Suppressor macrophage treated with lipopolysaccharide for 1 hour (primary cell): ENCODE measurements at regions not wholly inside any gene's neighbourhood (a gene's known extent, or its start where the extent isn't known, plus 50 kb on each side); places are given as distances from the start of the nearest gene placed in this dataset.
A peak's percentile ranks its signal among the peaks of the same experiment; 100 is the strongest.

Source experiments
- DNase-seq, 3 donors: peaks; one replicate each; pipeline ENCODE4 v3.0.0-alpha.2; 2020 to 2022

GRCh38 chr22:49077586-49077985 lies 750.1 kb downstream of the BRD1 start:
- no peak for DNase-seq

- no peak for DNase-seq
These were observed 750.7 kb downstream of the BRD1 start for GRCh38 chr22:49077036-49077393.

- DNase-seq: no peak
These were observed 751.2 kb downstream of the BRD1 start for GRCh38 chr22:49076300-49077035.

- no peak for DNase-seq
These were observed 752.5 kb downstream of the BRD1 start for GRCh38 chr22:49075150-49075549.

GRCh38 chr22:49073873-49074417 lies 753.7 kb downstream of the BRD1 start:
- no peak for DNase-seq

GRCh38 chr22:49072996-49073645 lies 754.6 kb downstream of the BRD1 start:
- DNase-seq: no peak

GRCh38 chr22:49070501-49070900 lies 757.2 kb downstream of the BRD1 start:
- no peak for DNase-seq

DNA sequence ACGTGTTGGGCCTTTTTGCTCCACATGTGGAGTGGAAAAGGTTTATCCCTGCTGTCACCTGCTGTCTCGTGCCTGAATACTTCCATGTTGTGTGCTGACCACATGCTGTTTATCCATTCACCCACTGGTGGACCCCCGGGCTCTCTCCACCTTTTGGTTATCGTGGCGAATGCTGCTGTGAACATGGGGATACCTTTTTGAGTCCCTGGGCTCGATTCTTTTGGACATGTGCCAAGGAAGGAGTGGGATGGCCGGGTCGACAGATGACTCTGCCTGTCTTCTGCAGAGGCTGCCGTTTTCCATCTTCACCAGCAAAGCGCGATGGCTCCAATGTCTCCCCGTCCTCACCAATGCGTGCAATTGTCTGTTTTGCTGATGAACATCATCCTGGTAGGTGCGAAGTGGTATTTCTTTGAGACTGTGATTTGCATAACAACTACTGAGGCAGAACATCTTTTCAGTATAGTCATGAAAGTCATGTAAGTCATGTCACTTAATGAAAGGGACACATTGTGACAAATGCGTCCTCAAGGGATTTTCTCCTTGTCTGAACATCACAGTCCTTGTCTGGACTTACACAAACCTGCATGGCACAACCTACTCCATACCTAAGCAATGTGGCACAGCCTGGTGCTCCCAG lies 758.7 kb downstream of the BRD1 start:
- no peak for DNase-seq

DNA sequence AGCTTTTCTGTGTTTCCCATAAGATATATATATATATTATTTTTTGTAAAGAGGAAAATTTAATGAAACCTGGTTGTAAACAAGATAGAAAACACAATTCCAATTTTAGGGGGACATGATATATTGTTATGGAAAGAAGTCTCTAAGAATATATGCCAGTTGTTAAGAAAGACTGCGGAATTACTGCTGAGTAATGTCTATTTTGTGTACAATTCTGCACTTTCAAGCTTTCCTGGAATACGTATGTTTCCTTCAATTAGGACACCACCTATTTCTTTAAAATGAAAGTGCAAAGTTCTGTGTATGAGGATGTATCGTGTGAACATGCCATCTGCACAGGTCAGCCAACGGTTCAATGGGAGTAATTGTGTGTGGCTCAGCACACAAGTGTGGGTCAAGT lies 760.2 kb downstream of the BRD1 start:
- no peak for DNase-seq

- no peak for DNase-seq
These were observed 761.1 kb downstream of the BRD1 start for GRCh38 chr22:49066619-49067018.

- no peak for DNase-seq
These were observed 762.8 kb downstream of the BRD1 start for GRCh38 chr22:49064836-49065235.

DNA sequence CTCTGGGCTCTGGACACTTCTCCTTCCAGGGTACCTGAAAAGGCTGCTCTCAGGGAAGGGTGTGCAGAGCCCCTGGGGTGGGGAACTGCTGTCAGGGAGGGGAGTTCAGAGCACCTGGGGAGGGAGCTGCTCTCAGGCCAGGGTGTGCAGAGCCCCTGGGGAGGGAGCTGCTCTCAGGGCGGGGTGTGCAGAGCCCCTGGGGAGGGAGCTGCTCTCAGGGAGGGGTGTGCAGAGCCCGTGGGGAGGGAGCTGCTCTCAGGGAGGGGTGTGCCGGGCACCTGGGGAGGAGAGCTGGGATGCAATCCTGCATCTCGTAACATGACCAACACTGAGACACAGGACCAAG lies 764.2 kb downstream of the BRD1 start:
- no peak for DNase-seq

DNA sequence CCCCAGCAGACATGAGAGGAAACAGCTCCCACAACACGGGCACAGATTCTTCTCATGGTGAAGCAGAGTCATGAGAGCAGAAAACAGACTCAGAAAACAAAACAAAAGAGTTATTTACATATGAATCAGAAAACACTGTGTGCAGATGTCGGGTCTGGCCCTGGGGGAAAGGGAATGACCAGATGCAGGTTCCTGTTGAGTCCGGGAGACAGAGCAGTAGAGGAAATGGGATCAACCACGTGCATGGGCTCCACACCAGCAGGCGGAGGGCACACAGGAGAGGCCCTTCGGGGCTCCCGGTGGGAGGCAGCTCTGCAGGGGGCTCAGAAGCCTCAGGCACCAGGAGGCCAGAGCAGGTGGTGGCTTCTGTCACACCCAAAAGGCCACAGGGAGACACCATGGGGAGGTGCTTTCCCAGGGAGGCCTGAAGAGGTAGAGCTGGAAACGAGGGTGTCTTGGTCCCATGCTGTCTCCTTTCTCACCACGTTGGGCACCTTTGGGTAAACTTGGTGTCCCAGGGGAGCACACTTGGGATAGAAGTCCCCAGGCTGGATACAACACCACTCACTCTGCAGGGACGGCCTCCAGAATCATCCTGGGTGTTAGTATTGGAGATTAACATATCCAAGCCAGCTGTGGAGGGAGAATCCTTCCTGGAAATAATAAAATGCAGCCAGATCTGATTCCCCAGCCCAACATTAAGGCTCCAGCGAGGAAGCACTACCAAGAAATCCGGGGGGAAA lies 764.7 kb downstream of the BRD1 start:
- no peak for DNase-seq

DNA sequence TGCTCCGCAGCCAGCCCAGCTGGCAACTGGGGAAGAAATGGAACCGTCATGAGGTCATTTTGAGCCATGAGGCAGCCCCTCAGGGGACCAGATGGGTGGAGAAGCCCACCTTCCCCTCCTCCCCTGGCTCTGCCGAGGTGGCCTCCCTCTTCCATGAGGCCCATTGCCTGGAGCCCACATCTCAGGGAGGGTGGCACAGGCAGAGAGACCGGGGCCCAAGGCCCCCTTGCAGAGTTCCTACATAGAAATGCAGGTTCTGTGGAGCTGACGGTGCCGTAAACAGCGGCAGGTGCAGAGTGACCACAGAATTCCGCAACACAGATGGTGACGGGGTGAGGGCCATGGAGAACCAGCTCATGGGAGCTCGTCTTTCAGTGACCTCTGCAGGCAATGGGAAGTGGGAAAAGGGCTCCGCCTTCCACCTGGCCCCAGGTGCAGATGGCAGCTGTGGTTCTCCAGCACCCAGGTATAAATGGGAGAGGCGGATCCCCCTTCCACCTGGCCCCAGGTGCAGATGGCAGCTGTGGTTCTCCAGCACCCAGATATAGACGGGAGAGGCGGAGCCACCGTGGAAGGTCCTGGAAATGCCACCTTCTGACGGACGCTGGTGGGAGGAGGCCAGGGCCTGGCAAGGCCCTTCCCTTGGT lies 765.4 kb downstream of the BRD1 start:
- DNase-seq: no peak

DNA sequence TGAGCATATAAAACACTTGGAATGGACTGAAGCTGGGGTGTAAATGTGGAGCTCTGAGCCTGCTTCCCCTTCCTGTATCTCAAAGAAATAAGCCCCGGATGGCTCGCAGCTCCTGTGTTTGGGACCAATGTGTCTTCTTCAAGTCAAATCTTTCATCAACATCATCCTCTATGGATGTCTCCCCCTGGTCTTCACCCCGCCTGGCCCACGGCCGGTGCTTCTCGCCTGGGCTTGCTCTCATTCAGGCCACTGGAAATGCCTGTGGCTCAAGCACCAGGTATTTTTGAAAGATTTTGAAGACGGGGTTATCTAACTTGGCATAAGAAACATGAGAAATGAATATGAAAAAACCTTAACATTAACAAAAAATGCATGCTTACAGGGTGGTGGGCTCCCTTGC lies 769.8 kb downstream of the BRD1 start:
- no peak for DNase-seq

GRCh38 chr22:49056301-49056700 lies 771.4 kb downstream of the BRD1 start:
- no peak for DNase-seq

GRCh38 chr22:49055406-49055805 lies 772.3 kb downstream of the BRD1 start:
- DNase-seq: no peak

DNA sequence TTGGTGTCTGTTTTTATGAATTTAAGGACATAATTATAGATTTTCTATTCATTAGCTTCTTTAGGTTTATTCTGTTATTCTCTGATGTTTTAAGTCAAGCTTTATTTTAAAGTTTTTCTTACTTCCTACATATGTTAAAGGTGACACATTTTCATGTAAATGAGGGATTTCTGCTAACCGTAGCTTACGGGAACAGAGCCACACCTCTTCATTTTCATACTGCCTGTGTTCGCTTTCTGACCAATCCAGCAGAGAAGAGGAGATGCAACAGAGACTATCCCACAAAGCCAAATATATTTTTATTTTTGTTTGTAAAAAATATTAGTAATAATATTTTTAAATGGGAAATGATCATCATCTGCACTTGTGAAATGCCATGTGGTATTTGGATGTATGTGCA lies 774.1 kb downstream of the BRD1 start:
- DNase-seq: no peak

GRCh38 chr22:49052560-49052959 lies 775.1 kb downstream of the BRD1 start:
- no peak for DNase-seq

DNA sequence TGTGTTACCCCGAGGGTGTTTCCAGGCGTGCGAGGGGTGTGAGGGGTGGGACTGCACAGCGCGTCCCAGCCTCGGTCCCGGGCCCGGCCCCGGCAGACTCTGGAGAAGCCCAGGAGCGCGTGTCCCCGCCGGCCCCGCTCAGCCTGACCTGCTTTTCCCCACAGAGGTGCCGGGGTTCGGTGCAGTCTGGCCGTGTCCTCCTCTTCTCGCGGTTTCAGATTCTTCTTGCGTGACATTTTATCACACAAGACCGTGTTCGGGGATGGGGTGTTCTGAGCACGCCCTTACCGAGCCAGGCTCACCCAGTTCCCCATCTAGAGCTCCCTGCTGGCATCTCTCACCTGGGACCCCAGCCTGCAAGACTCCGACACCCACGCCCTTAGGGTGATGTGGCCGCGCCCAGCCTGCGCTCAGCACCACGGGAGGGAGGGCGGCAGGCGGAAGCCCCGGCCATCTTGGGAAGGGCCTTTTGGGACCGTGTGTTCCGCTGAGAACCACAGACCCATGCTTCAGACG lies 775.6 kb downstream of the BRD1 start:
- peak; percentile 21 to 35 (median 22) for DNase-seq

DNA sequence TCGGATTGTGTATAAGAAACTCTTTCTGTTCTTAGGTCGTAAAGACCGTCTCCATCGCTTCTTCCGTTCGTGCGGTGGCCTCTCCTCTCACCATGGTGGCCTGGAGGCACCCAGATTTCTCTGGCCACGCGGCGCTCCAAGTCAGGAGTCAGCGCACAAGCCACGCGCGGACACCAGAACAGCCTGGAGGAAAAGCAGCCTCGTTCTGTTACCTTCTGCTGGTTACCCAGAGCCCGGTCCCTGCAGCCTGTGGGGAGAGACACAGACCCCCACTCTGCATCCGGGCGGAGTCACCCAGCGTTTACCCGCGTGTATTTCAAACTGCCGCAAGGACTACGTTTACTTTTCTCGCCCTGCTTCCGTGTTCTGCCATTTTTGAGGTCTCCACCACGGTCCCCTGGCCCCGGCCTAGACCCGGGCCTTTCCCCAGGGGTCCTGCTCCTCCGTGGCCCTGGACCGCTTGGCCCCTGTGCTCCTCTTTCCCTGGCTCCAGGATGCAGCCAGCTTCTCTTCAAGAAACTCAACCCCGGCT lies 776.1 kb downstream of the BRD1 start:
- DNase-seq: no peak

- DNase-seq: no peak
These were observed 778.0 kb downstream of the BRD1 start for GRCh38 chr22:49049691-49050090.
